SIG-M5 treated with dmso at 0.1 percent for 504 hours (cell line): ENCODE measurements at regions not wholly inside any gene's neighbourhood (a gene's known extent, or its start where the extent isn't known, plus 50 kb on each side); places are given as distances from the start of the nearest gene placed in this dataset.
"Not testable (repeated sequence)": the region's sequence is repeated elsewhere in the genome, so short reads cannot be mapped to it uniquely, and the experiment has no call there.

Experiments used
- DNase-seq: peaks from one replicate; lab custom pipeline; 2025; ENCODE audit not compliant: unreplicated experiment; lab: John Stamatoyannopoulos, UW

DNA sequence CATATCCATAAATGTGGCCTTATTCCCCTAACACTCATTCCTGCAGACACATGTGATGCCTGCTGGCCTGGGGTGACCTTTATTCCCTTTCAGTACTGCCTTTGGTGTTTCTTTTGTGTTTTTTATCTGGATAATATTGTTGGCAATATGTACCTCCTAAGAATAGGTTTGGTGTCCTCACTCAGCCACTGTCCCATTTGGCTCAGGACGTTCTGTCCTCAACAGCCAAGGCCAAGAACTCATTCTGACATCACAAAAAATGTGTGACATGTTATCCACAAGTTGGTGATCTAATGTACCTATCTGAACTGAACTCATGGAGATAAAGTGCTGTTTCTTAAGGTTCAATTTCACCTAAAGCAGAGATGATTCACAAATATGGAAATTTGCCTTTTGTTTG is 142.9 kb upstream of the GRAMD2B start:
- DNase-seq, result no peak

DNA sequence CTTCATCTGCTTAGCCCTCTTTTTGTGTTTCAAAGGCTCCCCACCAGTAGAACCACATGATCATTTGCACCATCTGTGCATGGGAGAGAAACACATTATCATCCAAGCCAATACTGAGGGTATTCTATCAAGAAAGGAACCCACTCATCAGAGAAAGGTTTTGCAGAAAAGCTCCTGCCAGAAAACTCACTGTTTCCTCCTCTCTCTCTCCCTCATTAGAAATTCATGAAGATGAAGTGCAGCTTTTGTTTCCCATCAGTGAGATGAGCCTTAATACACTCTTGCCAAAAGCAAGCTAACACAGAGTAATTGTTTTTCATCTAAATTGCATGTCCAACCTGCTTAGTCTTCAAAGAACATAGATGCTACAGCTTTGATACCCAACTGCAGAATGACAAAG is 142.4 kb upstream of the GRAMD2B start:
- no peak for DNase-seq

DNA sequence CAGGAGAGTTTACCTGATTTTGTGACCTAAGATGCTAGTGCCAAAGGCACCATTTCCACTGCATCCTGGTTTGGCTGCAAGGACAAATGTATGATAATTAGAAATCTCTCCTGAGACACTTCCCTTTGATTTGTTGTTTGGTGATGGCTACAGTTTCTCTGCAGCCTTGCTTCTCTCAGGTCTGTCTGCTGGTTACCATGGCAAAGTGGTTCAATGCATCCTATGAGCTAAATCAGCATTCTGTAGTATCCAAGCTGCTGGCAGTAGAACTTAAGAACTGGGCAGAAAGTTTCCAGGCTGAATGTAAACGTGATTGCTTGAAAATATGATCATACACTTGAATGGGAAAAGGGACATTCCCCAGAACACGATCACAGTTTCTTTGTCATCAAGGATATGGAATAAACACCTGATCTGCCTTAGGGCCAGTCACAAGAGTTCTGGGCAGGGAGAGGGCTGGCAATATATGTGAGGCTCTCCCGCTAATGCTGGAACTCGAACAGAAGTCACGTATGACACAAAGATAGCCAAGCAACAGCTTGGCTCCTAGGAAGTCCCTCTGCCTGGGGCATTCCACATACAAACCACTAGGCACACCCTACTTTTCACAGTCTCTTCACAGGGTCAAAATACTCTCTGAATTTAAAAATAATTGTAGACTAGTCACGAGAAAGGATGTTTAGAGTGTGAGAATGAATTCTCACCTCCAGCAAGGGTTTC is 138.1 kb upstream of the GRAMD2B start:
- no peak for DNase-seq

DNA sequence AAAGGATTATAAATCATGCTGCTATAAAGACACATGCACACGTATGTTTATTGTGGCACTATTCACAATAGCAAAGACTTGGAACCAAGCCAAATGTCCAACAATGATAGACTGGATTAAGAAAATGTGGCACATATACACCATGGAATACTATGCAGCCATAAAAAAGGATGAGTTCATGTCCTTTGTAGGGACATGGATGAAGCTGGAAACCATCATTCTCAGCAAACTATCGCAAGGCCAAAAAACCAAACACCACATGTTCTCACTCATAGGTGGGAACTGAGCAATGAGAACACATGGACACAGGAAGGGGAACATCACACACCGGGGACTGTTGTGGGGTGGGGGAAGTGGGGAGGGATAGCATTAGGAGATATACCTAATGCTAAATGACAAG is 127.1 kb upstream of the GRAMD2B start:
- DNase-seq, result not testable (repeated sequence)

DNA sequence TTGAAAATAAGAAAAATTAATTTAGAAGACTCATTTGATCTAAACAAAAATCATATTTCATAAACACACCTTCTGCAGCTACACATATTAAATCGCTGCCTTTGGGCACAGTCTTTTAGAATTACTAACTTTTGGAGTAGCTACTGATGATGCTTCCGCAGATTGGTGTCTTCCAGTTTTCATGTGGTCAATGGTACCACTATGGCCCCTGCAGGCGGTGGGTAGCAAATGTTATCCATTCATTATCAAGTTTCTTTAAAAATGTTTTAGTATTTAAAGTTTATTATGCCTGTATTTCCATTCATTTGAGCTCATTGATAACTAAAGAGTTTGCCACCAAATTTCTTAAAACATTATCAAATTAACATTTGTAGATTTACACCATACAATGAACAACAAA is 122.9 kb upstream of the GRAMD2B start:
- no peak for DNase-seq

DNA sequence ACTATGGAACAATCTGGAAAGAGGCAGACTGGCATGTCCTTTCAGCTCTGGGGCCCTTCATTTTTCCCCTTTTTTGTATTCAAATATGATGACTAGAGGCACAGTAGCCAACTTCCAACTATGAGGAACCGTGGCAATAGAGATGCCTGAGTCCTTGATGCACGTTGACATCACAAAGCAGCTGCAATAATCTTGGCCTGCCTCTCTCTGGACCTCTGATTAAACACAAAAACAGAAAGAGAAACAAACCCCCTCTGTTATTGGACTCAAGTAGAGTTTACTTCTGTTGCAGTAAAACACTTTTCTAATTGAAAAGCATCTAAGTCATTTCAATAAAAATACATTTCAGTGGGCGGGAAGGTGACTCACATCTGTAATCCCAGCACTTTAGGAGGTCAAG is 122.2 kb upstream of the GRAMD2B start:
- DNase-seq, result no peak

DNA sequence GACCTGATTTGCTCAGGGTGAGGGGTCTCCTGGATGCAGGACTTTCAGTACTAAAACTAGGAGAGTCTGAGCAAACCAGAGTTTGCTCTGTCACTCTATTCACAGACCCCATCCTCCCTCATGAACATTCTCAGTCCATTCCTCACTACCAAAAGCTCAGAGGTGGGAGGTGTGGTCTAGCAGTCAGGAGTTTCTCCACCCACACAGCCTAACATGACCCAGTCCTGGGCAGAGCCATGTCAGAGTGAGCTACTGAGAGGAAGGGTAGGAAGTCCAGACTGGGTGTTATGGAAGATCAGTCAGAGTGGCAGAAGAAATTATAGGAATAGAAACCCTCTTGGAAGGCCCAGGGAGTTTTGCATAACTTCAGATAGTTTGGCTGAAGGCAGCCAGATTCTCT is 113.3 kb upstream of the GRAMD2B start:
- no peak for DNase-seq

DNA sequence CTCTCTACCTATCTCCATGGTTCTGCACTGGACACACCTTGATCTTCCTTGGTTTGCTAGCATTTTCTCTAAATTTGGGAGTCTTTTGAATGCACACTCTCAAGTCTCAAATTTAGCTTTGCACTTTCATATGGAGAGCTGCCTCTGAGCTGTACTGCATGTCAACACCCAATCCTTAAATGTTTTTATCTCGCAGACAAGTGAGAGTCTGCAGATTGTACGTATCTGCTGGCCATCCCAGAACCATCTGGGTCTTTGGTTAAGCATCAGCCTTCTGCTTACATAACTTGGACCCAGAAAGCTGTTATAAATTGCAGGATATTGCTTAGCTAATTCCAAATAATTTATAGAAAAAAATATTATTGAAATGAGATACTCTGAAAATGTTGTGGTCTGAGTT is 111.4 kb upstream of the GRAMD2B start:
- no peak for DNase-seq

DNA sequence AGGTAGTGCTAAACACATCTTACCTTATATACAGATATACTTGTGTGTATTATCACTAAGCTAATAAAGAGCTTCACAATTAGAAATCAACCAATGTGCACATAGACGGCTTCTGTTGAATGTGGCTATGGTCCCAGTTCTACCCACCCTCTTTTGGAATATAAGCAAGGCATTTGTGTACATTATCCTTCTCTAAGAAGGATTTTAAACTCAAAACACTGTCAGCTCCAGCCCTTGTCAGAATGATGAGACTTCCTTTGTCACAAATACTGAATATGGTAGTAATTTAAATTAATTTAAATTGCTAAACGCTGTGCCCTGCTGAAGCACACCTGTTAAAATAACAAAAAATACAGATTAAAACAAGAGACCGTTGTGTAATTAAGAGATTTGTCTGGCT is 107.9 kb upstream of the GRAMD2B start:
- no peak for DNase-seq

DNA sequence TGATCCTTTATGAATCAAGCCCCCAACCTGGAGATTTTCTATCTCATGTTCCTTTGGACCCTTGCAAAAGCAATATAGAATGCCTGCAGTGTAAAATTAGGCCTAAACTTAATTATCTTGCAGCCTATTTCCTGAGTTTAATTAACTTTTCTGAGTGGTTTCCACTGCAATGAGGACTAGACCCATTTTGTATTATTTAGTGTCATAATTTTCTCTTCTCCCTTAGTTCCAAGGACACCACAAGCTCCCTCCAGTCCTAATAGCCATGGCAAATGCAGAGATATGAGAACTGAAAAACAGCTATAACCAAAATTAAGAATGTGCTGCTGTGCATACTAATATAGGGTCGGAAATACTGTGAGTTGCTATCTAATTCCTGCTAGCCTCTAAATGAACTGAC is 90.9 kb upstream of the GRAMD2B start:
- DNase-seq, result no peak

DNA sequence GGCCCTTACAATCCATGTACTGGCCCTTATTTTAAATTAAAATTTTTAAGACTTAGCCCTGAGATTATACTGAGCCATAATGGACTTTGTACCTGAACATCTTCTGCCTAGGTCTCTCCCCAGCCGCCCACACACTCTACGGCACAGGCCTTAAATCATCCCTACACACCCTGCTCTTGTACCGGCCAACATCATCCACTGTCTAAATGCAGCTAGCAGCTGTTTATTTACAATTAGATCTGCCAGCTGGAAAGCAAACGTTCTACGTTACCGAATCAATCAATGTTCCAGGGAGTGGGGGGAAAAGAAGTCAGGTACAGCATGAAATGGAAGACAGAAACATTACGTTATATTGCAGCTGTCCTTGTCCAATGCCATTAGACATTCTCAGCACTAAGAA is 88.4 kb upstream of the GRAMD2B start:
- no peak for DNase-seq

DNA sequence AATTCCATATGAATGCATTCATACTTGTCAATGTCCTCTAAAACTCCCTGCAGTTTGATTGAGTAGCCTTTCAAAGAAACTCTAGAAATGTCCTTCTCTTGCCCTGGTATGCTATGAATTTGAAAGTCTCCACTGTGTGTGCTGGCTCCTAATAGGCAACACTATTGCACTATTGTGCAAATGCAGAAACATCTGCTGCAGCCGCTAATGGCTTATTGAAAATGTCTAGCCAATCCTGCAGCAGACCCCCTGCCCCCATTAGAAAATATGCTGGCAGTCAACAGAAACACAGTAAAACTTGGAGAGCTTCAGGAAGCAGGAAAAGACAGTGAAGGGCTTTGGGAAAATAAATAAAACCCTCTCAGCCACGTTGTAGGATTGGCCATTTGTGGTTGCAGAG is 87.3 kb upstream of the GRAMD2B start:
- DNase-seq, result no peak

DNA sequence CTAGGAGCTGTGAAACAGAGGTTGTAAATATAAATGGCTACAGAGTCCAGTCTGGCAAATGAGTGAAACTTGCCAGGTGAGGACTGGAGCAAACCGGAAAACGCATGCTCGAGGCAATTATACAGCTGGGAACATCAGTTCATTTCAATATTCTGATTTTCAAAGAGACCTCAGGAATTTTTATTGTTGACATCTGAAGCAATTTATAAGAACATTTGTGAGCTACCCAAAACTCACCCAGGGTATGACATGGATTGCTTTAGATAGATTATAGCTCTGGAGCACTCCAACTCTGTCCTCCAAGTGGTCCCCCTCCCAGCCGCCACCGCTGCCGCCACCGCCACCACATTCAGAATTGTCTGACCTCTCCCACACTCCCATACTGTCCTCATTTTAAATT is 84.6 kb upstream of the GRAMD2B start:
- DNase-seq, result no peak

DNA sequence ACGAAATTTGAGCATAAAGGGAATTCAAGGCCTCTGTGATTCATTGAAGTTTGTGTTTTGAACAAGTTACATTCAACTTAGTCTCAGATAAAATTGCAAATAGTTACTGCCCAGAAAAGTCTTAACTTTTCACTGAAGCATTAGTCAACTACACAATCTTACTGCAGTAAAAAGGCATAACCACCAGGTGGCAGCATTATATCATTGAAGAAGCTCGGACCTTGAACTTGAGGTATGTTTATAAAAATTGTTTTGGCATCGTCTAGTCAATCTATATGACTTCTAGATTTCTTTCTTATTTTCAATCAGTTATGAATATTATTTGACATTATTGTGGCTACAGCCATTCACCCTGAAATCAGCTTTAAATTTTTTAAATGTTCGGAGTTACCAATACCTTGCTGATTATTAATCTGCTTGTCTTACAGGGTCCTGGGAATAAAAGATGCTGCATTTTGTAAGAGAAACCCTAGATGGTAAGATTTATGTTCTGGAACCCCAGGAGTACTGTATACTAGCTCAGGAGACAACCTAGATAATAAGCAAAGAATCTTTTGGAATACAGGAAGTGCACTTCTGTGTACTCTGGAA is 83.9 kb upstream of the GRAMD2B start:
- DNase-seq, result peak; percentile 61

DNA sequence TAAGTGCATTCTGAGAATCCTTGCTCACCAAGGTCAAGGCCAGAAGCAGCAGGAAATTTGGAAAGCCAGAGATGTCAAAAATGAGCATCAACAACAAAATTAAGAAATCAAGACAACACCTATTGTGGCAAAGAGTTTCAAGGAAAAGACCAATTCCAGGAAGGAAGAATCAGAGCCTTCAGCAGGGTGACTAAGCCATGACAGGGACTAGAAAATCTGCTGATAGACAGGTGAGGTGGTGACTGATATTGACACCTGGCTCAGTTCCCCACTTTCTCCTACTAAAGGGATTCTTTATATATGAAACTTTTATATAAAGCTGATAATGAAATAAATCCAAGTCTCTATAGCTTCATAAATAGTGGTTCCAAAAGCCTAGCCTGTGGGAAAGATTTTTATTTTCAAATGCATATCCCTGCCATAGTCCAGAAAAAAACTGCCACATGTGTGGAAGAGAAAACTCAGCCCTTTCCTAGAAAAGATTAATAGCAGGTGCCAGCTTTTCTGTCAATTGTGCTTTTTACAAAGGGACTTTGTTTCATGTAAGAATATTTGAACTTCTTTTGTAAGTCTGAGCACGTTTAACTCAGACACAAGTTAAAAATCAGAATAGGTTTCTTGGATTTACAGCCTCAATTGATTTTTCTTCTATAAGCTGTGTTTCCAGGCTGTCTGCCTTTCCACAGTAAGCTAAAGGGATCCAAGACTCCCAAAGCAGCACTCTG is 81.1 kb upstream of the GRAMD2B start:
- DNase-seq, result no peak

DNA sequence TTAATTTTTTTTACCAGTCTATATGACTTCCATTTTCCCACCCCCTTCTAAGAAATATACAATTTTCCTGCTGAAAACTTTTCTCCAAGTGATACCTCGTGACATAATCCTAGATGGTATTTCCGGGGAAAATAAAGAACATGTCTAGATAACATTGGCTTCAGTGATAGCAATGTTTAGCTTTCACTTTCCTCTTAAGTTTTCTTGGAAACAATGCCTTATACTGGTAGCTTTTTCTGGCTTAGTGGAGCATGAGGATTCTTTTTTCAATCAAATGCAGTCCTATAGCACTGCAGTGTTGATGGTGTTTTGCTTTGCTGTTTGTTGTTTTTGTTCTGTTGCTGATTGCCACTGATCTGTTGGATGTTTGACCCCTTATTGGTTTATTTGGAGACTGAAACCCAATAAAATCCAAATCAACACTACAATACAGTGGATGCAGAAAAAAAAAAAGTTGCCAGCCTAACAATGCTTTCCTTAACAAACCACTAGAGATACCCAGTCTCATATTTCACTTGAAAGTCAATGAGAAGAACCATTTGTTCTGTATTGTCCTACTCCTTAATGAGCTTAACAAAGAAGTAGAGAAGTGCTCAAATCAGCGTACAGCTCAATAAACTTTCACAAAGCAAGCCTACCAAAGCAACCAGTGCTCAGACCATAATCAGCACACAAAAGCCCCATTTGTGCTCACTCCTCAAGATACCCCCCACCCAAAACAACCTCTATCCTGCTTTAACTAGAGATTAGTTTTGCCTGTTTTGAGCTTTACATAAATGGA is 74.2 kb upstream of the GRAMD2B start:
- DNase-seq, result no peak

DNA sequence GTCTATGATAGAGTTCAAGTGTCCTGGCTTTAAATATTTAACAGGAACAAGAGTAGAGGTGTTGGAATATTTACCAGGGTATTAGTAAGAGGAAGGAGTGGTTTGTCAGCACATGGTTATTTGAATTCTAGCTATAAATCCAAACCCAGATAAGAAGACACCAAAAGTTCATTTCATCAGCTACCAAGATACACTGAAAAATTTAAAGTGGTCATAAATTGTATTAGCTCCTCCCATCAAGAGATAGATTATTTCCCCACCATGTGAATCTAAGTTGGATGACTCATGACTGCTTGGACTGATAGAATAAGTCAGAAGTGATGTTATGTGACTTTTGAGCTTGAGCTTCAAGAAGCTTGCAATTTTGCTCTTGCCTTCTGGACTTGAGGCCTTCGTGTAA is 72.1 kb upstream of the GRAMD2B start:
- DNase-seq, result no peak

DNA sequence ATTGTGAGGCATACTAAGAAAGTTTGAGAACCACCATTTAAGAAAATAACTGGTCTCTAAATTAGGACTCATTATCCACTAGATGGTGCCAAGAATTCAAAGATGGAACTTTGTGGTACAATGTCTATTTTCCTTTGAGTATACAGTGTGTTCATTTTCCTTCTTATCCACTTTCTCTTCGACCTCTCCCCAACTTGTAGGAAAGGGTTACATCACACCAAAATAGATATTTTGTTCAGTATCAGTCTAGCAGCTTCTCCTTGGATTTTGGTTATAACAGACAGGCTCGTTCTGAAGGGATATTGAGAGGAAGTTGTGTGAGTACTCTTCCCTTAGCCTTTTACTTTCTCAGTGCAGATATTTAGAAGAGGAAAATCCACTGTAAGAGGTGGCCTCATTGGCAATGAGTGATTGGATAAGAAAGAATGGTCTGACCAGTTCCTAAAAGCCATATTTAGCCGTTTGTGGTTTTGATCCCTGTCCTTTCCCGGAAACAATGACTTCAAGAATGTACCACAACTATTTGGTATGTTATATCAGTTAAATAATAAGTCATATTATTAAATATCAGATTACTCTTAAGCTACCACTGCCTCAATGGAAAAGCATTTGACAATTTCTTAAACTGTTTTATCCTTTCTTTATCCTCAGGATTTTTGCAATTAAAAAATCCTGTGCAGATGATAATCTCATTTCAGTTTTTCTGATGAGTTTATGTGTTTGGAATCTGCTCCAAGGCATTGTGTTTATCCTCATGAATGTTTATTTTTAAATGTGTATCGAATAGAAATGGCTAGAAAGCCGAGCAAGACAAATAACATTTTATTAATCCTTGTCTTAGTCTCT is 69.0 kb upstream of the GRAMD2B start:
- peak; percentile 58 for DNase-seq

DNA sequence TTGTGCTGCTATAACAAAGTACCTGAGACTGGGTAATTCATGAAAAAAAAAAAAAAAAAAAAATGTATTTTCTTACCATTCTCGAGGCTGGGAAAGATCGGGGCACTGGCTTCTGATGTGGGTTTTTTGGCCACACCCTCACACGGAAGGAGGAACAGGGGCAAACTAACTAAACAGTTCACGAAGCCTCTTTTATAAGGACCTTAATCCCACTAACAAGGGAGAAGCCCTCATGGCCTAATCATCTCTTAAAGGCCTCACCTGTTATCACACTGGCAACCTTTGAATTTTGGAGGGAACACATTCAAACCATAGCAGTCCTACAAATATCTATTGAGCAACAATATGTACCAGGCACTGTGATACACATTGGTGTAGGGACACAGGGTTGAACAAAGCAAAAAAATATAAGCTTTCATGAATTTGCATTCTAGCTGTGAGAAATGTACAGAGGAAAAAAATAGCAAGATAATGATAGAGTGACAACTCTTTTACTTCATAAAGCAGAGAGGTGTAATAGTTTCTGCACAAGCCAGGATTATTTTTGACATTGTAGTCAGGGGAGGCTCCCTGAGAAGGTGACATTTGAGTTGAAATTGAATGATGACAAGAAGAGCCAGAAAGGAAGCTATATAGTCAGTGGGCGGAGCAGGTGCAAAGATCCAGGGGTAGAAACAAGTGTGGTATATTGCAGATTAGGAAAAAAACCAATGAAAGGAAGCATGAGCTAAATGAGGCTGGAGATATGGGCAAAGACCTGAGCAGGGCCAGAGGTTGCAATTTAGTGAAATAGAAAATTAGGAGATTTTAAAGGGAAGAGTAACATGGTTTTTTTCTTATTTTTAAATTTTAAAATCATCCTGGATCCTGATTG is 68.1 kb upstream of the GRAMD2B start:
- no peak for DNase-seq

DNA sequence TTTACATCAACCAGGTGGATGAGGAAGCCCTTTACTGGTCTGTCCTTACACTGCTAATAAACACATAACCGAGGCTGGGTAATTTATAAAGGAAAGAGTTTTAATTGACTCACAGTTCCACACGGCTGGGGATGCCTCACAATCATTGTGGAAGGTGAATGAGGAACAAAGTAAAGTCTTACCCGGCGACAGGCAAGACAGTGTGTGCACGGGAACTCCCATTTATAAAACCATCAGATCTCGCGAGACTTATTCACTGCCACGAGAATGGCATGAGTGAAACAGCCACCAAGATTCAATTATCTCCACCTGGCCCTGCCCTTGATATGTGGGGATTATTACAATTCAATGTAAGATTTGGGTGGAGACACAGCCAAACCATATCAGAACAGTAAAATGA is 67.3 kb upstream of the GRAMD2B start:
- DNase-seq, result peak; percentile 28
